H1 (cell line): ENCODE measurements at regions not wholly inside any gene's neighbourhood (a gene's known extent, or its start where the extent isn't known, plus 50 kb on each side); places are given as distances from the start of the nearest gene placed in this dataset.

Source experiments
- ATF2 ChIP-seq: IDR thresholded peaks from 2 replicates; pipeline ENCODE4 v1.6.1; 2012; ENCODE audit warnings: low read length, inconsistent platforms
- BRCA1 ChIP-seq: IDR thresholded peaks from 2 replicates; pipeline ENCODE4 v1.6.1; 2012; ENCODE audit warnings: low read depth, low read length, improper control_type of control experiment
- KDM1A ChIP-seq: fragments of 200-600, 300-600 bp; sonication (generic); IDR thresholded peaks from 2 replicates; pipeline ENCODE4 v1.7.1; 2016; ENCODE audit warnings: mild to moderate bottlenecking, low read length, borderline replicate concordance
- RXRA ChIP-seq: IDR thresholded peaks from 2 replicates; pipeline ENCODE4 v1.6.1; 2011; ENCODE audit warnings: low read depth, mild to moderate bottlenecking, low read length, moderate library complexity; ENCODE audit not compliant: insufficient read depth

GRCh38 chr2:125455110-125455509 lies 1200.8 kb upstream of the GYPC start (continued):
- TF ChIP-seq RXRA, result no peak
- TF ChIP-seq KDM1A, result no peak
- TF ChIP-seq BRCA1, result no peak
- TF ChIP-seq ATF2, result no peak
- TF ChIP-seq, all 59 proteins: peak for 0
